Mucosa of descending colon (tissue), 3 donors: ENCODE measurements at regions not wholly inside any gene's neighbourhood (a gene's known extent, or its start where the extent isn't known, plus 50 kb on each side); places are given as distances from the start of the nearest gene placed in this dataset.
A peak's percentile ranks its signal among the peaks of the same experiment; 100 is the strongest.

Source experiments
- ATAC-seq: fragments of 200-7000 bp; cut with Tn5 transposase; one replicate; pipeline ENCODE4 v1.9.1; 2020; ENCODE audit warnings: mild to moderate bottlenecking, moderate library complexity
- DNase-seq, 3 donors: peaks; one replicate each; pipeline ENCODE4 v3.0.0-alpha.2; 2020
- H3K36me3 ChIP-seq: fragments of 200-600 bp; one replicate; pipeline ENCODE4 v1.8.0; 2021; ENCODE audit warnings: low read depth, mild to moderate bottlenecking
- H3K4me1 ChIP-seq: fragments of 200-600 bp; one replicate; pipeline ENCODE4 v1.8.0; 2021; ENCODE audit warnings: low read depth, mild to moderate bottlenecking
- H3K4me3 ChIP-seq: fragments of 200-600 bp; one replicate; pipeline ENCODE4 v1.8.0; 2021; ENCODE audit warnings: mild to moderate bottlenecking
- H3K9me3 ChIP-seq: fragments of 200-600 bp; one replicate; pipeline ENCODE4 v1.8.0; 2021; ENCODE audit warnings: mild to moderate bottlenecking
- intact Hi-C, 2 donors: fragments of 100-400 bp; cut with DNase I in 1 of 2; cut with micrococcal nuclease in 1 of 2; formaldehyde crosslinking; loops; one replicate each; pipeline versions ENCODE4 v1.11.0 to v1.11.1; 2022; cut with DNase I, micrococcal nuclease
- TF ChIP-seq, protein P1 (sequence below): fragments of 200-600 bp; IDR thresholded peaks from one replicate; pipeline ENCODE4 v1.8.0; 2022; ENCODE audit warnings: antibody characterized with exemption, mild to moderate bottlenecking
- donor health status: DM: no; HTN: no; CAD: no; lungs with moderate emphysema.
- donor health status: DM: no; HTN: no; CAD: no.
- donor health status: DM: no; HTN: yes; CAD: no.

DNA sequence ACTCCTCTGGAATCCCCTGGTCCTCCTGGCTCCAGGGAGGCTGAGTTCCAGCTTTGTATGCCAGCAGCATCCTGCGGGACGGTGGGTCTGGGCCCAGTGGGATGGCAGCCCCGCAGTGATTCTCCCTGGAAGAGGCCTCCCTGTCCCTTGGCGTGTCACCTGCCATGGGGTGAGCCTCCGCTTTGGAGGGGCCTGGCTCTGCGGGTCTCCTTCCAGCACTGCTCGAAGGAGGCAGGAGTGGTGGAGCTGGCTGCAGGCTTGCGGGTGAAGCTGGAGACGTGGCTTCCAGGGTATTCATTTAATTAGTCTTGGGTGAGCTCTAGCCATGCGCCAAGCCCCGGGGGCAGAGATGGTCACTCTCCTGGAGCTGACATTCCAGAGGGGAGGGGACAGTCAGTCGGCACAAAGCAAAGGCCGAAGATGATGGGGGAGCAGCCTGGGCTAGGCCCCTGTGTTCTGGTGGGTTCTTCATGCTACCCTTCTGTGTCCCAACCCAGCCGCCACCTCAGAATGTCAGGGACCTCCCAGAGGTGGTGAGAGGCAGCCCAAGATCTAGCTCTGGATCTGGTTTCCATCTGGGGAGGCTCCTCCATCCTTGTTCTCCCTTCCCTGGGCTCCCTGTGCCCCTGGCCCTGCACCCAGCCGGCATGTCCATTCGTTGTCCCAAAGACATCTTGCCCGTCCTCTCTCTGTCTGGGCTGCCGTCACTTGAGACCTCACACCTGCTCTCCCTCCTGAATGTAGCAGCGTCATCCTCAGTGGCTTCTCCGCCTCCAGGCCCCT is 1332.5 kb downstream of the BRD1 start:
- DNase-seq = peak in 1 of 3 donors; percentile 4
- Histone ChIP-seq H3K9me3 (no peaks in the 10 kb centered on the region), H3K36me3 (no peaks in the 10 kb centered on the region), H3K4me1 (no peaks in the 10 kb centered on the region), H3K4me3 (no peak overlapping the region)
- intact Hi-C loops = loop anchor here in 1 of 2 donors (5.0 kb wide), 1 partner anchor 1698 kb away; no protein-coding TSS in a partner anchor
- no peak for ATAC-seq
- TF ChIP-seq, protein P1, sequence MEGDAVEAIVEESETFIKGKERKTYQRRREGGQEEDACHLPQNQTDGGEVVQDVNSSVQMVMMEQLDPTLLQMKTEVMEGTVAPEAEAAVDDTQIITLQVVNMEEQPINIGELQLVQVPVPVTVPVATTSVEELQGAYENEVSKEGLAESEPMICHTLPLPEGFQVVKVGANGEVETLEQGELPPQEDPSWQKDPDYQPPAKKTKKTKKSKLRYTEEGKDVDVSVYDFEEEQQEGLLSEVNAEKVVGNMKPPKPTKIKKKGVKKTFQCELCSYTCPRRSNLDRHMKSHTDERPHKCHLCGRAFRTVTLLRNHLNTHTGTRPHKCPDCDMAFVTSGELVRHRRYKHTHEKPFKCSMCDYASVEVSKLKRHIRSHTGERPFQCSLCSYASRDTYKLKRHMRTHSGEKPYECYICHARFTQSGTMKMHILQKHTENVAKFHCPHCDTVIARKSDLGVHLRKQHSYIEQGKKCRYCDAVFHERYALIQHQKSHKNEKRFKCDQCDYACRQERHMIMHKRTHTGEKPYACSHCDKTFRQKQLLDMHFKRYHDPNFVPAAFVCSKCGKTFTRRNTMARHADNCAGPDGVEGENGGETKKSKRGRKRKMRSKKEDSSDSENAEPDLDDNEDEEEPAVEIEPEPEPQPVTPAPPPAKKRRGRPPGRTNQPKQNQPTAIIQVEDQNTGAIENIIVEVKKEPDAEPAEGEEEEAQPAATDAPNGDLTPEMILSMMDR = no peak

DNA sequence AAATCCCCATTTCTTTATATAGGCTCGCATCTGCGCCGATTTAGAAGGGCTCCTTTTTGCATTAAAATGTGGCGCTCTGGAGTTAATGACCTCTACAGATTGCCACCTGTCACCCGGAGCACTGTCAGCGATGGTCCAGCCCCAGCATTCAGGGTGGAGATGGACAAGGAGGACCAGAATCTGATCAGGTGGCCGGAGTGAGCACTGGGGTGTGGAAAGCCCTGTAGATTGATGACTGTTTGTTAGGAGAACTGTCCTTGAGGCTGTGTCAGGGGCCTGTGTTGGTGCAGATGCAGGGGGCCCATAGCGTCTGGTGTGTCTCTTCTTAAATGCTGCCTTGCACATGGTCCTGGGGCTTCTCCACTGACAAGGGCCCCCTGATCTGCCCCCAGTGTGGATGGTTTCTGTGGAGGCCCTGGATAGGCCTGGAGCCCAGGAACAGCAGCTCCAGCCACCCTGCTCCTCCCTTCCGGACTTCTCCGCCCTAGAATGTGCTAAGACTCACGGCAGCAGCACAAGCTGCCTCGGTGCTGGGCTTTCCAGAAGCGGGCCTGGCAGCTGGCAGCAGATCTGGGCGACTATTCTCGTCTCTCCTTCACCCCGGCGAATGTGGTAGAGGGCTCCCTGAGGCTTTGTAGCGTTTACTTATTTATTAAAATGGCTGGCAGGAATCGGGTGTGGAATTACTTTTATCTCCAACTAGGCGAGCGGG is 1333.3 kb downstream of the BRD1 start:
- Histone ChIP-seq H3K4me3 (no peak overlapping the region), H3K4me1 (no peaks in the 10 kb centered on the region), H3K9me3 (no peaks in the 10 kb centered on the region), H3K36me3 (no peaks in the 10 kb centered on the region)
- intact Hi-C loops = loop anchor here in 1 of 2 donors (5.0 kb wide), 1 partner anchor 1697 kb away; no protein-coding TSS in a partner anchor
- DNase-seq (no peak), ATAC-seq (no peak)
- TF ChIP-seq, protein P1 = no peak

DNA sequence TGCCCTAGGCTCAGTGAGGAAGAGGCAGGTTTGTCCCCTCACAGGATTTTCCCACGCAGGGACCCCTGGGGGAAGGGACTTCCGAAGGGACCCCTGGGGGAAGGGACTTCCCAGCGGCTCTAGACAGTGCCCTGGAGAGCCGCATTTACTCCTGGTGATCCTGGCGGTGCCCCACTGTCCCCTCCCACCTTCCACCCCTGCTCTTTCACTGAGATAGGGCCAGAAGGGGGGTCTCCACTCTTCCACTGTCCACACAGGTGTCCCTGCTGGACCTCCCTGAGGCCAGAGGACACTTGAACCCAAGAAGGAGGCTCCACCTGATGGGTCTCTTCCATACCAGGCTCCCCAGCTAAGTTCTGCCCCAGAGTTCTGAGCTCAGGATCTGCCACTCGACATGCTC is 1333.9 kb downstream of the BRD1 start:
- intact Hi-C loops = loop anchor here in 1 of 2 donors (5.0 kb wide), 1 partner anchor 1696 kb away; no protein-coding TSS in a partner anchor
- Histone ChIP-seq H3K9me3 (no peaks in the 10 kb centered on the region), H3K4me1 (no peaks in the 10 kb centered on the region), H3K36me3 (no peaks in the 10 kb centered on the region), H3K4me3 (no peak overlapping the region)
- DNase-seq (no peak), ATAC-seq (no peak)
- TF ChIP-seq, protein P1 = no peak

DNA sequence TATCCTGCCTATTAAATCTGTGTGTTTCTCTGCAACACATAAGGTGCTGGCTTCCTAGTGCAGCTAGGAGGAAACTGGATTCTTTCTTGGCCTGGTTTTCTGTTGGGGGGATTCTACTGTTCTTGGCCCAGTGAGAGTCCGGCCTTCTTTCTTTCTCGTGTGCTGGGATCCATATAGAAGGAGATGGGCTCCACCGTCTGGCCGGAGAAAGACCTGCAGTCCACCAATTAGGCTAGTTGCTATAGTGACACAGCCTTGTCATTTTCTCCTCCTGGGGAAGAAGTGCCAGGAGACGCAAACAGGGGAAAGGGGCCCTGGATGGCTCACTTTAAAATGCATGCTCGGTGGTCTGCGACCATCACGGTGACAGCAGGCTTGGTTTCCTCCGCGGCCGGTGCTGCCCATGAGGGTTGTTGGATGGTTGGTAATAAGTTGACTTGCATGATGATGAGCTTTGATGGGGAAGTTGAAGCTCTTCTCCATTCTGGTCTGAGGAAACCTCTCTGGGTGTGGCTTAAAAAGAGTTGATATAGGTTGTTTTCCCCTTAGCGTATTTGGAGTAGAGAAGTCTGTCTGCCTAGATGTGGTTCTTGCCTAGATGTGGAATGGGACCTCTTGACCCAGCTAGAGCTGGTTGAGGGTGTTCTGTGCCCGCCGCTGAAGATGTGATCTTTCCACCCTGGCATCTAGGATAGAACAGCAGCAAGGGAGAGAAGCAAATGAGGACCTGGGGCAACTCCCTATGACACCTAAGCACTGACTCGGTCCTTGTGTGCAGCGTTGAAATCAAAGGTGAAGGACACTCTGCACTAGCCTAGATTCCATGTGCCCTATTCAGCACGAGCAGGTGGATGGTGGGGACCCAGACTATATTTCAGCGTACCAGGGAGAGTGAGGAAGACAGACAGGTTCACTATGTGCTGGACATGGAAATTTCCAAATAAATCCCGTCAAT is 1335.0 kb downstream of the BRD1 start:
- Histone ChIP-seq H3K4me1 (no peaks in the 10 kb centered on the region), H3K36me3 (no peaks in the 10 kb centered on the region), H3K9me3 (no peaks in the 10 kb centered on the region), H3K4me3 (no peak overlapping the region)
- peak; percentile 72 for ATAC-seq
- DNase-seq = peak in 2 of 3 donors; percentile 71 to 77
- intact Hi-C loops = loop anchor here in 1 of 2 donors (5.0 kb wide), 1 partner anchor 1695 kb away; no protein-coding TSS in a partner anchor
- TF ChIP-seq, protein P1 = peak; percentile 51

DNA sequence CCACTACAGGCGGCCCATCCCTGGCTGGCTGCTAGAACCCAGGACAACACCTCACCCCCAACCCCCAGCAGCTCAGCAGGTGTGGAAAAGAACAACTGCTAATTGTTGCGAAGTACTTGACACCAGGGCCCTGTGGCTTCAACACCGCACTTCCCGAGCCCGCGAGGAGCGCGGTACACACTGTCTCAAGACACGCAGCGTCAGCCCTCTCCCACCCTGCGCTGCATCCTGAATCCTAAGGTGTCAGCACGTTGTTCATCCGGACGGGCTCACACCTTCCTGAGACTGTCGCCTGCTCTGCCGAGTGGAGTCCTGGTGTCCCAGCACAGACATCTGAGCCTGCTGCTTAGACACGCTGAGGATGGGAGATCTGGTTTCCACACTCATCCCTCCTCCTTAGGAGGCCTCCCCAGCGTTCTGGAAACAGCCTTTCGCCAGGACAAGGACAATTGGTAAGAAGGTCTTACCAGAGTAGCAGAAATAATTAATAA is 1336.2 kb downstream of the BRD1 start:
- DNase-seq (no peak), ATAC-seq (no peak)
- TF ChIP-seq, protein P1 = no peak
- intact Hi-C loops = loop anchor here in 1 of 2 donors (5.0 kb wide), 1 partner anchor 1694 kb away; no protein-coding TSS in a partner anchor
- H3K4me1 ChIP-seq = no peaks in the 10 kb centered on the region
- H3K36me3 ChIP-seq = no peaks in the 10 kb centered on the region
- H3K4me3 ChIP-seq = no peak overlapping the region
- no peaks in the 10 kb centered on the region for H3K9me3 ChIP-seq
